SK-N-MC (cell line): ENCODE measurements at regions not wholly inside any gene's neighbourhood (a gene's known extent, or its start where the extent isn't known, plus 50 kb on each side); places are given as distances from the start of the nearest gene placed in this dataset.

Experiments used
- EZH2 ChIP-seq: fragments of 200-600 bp; sonication (generic); IDR thresholded peaks from one replicate; pipeline ENCODE4 v1.6.1; 2017; ENCODE audit warnings: antibody characterized with exemption
- FOXP2 ChIP-seq: optimal IDR thresholded peaks from 2 replicates; pipeline ENCODE3; 2011; ENCODE audit warnings: mild to moderate bottlenecking, moderate library complexity; ENCODE audit not compliant: insufficient read depth; ENCODE audit errors: extremely low read length, control extremely low read depth
- POLR2AphosphoS5 ChIP-seq: IDR thresholded peaks from 2 replicates; pipeline ENCODE4 v1.6.1; 2012; ENCODE audit warnings: mild to moderate bottlenecking, low read depth, low read length, borderline replicate concordance

DNA sequence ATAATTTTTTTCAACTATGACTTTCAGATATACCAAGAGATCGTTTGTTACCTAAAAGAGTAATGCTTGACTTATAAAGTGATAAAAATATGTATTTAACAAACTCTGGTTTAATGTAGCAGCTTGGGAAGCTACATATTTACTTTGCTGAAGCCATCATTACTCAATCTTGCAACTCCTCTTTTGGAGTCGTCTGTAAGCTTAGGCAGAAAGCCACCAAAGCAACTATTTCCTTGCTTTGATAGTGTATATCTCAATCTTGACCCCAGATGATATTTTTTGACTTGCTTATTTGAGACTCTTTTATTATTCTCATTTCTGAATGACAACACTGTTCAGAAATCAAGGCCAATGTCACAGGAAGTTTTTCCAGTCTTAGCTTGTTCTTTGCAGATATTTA, 183.0 kb downstream of the SAMD5 start:
- TF ChIP-seq POLR2AphosphoS5 (no peak), EZH2 (no peak), FOXP2 (no peak)
